HCT116 (cell line): ENCODE measurements at regions not wholly inside any gene's neighbourhood (a gene's known extent, or its start where the extent isn't known, plus 50 kb on each side); places are given as distances from the start of the nearest gene placed in this dataset.

Experiments
- ATAC-seq: fragments of 200-7000 bp; cut with Tn5 transposase; 2 replicates; pipeline ENCODE4 v1.9.1; 2020; ENCODE audit warnings: mild to moderate bottlenecking, moderate library complexity
- BruUV-seq: library from RNA; stranded (reverse); fragments of 400-500 nt; replicated peaks from 2 replicates; lab custom pipeline; 2021; lab: Mats Ljungman, UMichigan
- CTCF ChIA-PET: fragments of 300-600 bp; sonication (Branson Sonifier 250); formaldehyde crosslinking; loops from one replicate; lab custom pipeline; 2021; ENCODE audit warnings: antibody characterized with exemption; lab: Charles Lee
- POLR2A ChIA-PET: fragments of 300-600, 350-600 bp; sonication (Branson Sonifier 250); formaldehyde crosslinking; loops from one replicate; lab custom pipeline; 2021; ENCODE audit warnings: antibody characterized with exemption; lab: Charles Lee
- RAD21 ChIA-PET, 2 experiments: fragments of 300-600 bp; sonication (Branson Sonifier 250); formaldehyde crosslinking; loops; one replicate each; lab custom pipeline; 2023; ENCODE audit warnings: low total read pairs in 2 of 2; ENCODE audit not compliant: uncharacterized antibody in 2 of 2, unreplicated experiment in 2 of 2, low non-redundant PET in 1 of 2; lab: Charles Lee
- DNase-seq: peaks from one replicate; pipeline ENCODE4 v3.0.0-alpha.2; 2010; ENCODE audit warnings: low read depth, low spot score
- H2AFZ ChIP-seq: fragments of 200-600 bp; shearing (Covaris generic), sonication (generic); 2 replicates; pipeline ENCODE4 v1.6.1; 2017; ENCODE audit warnings: low read depth, mixed run types, mixed read lengths, antibody characterized with exemption, low read length; ENCODE audit not compliant: poor library complexity, severe bottlenecking
- H3K27ac ChIP-seq: 2 replicates; pipeline ENCODE4 v1.5.1; 2012; ENCODE audit warnings: low read depth, low read length
- H3K27me3 ChIP-seq: fragments of 200-600 bp; sonication (generic); 2 replicates; pipeline ENCODE4 v1.6.1; 2016; ENCODE audit warnings: mixed run types, low read length, mixed read lengths; ENCODE audit not compliant: insufficient read depth
- H3K36me3 ChIP-seq, 2 experiments: fragments of 200-500 bp in 1 of 2; fragments of 200-600 bp in 1 of 2; sonication (Bioruptor generic) in 1 of 2; sonication (generic) in 1 of 2; 2 replicates each; pipeline versions ENCODE4 v1.5.1 to v1.6.1; 2014 to 2016; ENCODE audit warnings: low read length in 2 of 2, inconsistent platforms in 1 of 2, mixed read lengths in 1 of 2, mixed run types in 1 of 2; ENCODE audit not compliant: insufficient read depth in 2 of 2, control insufficient read depth in 1 of 2
- H3K4me1 ChIP-seq, 2 experiments: fragments of 200-600 bp in 1 of 2; sonication (generic) in 1 of 2; 2 replicates each; pipeline versions ENCODE4 v1.5.1 to v1.6.1; 2012 to 2017; ENCODE audit warnings: low read length in 2 of 2, inconsistent platforms in 1 of 2, mild to moderate bottlenecking in 1 of 2, mixed read lengths in 1 of 2, mixed run types in 1 of 2, moderate library complexity in 1 of 2; ENCODE audit not compliant: insufficient read depth in 2 of 2, control insufficient read depth in 1 of 2
- H3K4me2 ChIP-seq: fragments of 200-600 bp; sonication (generic); 2 replicates; pipeline ENCODE4 v1.6.1; 2017; ENCODE audit warnings: mixed run types, low read length, mixed read lengths
- H3K4me3 ChIP-seq, 2 experiments: fragments of 200-600 bp in 1 of 2; sonication (generic) in 1 of 2; replicated peaks in 1 of 2; 2 replicates each; pipeline ENCODE4 v1.5.1; 2011 to 2016; ENCODE audit warnings: low read length in 2 of 2, control low read depth in 1 of 2, low read depth in 1 of 2, mild to moderate bottlenecking in 1 of 2, mixed read lengths in 1 of 2, mixed run types in 1 of 2
- H3K79me2 ChIP-seq: fragments of 200-600 bp; sonication (generic); 2 replicates; pipeline ENCODE4 v1.6.1; 2017; ENCODE audit warnings: mild to moderate bottlenecking, mixed run types, low read length, moderate library complexity, mixed read lengths; ENCODE audit not compliant: insufficient read depth
- H3K9ac ChIP-seq: fragments of 200-600 bp; sonication (generic); 2 replicates; pipeline ENCODE4 v1.6.1; 2016; ENCODE audit warnings: low read length, mixed read lengths
- H3K9me2 ChIP-seq: fragments of 200-600 bp; sonication (generic), shearing (Covaris generic); 2 replicates; pipeline ENCODE4 v1.6.1; 2017; ENCODE audit warnings: mixed run types, mild to moderate bottlenecking, moderate library complexity; ENCODE audit not compliant: insufficient read depth
- H3K9me3 ChIP-seq, 2 experiments: fragments of 200-500 bp in 1 of 2; fragments of 200-600 bp in 1 of 2; sonication (Bioruptor generic) in 1 of 2; sonication (generic) in 1 of 2; 2 replicates each; pipeline ENCODE4 v1.6.1; 2014 to 2017; ENCODE audit warnings: low read length in 2 of 2, mixed read lengths in 2 of 2, inconsistent platforms in 1 of 2, low read depth in 1 of 2, mild to moderate bottlenecking in 1 of 2, mixed run types in 1 of 2, moderate library complexity in 1 of 2; ENCODE audit not compliant: control insufficient read depth in 1 of 2, insufficient read depth in 1 of 2
- H4K20me1 ChIP-seq: fragments of 200-600 bp; sonication (generic), shearing (Covaris generic); 2 replicates; pipeline ENCODE4 v1.6.1; 2017; ENCODE audit warnings: mixed run types, mild to moderate bottlenecking, moderate library complexity; ENCODE audit not compliant: insufficient read depth
- CBX3 ChIP-seq: IDR thresholded peaks from 2 replicates; pipeline ENCODE4 v1.6.1; 2012; ENCODE audit warnings: low read depth
- CEBPB ChIP-seq: IDR thresholded peaks from 2 replicates; pipeline ENCODE4 v1.6.1; 2012; ENCODE audit warnings: low read depth
- EGR1 ChIP-seq: IDR thresholded peaks from 2 replicates; pipeline ENCODE4 v1.6.1; 2012; ENCODE audit warnings: low read depth
- ELF1 ChIP-seq: IDR thresholded peaks from 2 replicates; pipeline ENCODE4 v1.6.1; 2012; ENCODE audit warnings: low read depth, borderline replicate concordance
- EZH2 ChIP-seq: fragments of 200-600 bp; sonication (generic); IDR thresholded peaks from 2 replicates; pipeline ENCODE4 v1.6.1; 2017; ENCODE audit warnings: antibody characterized with exemption, mixed run types
- EZH2phosphoT487 ChIP-seq: fragments of 200-600 bp; IDR thresholded peaks from 2 replicates; pipeline ENCODE4 v1.6.1; 2018; ENCODE audit warnings: antibody characterized with exemption, borderline replicate concordance
- FOSL1 ChIP-seq: IDR thresholded peaks from 2 replicates; pipeline ENCODE4 v1.6.1; 2012; ENCODE audit warnings: low read depth
- JUND ChIP-seq: IDR thresholded peaks from 2 replicates; pipeline ENCODE4 v1.6.1; 2012
- POLR2A ChIP-seq: IDR thresholded peaks from 2 replicates; pipeline ENCODE4 v1.7.0; 2011; ENCODE audit warnings: borderline replicate concordance; ENCODE audit not compliant: insufficient read depth, insufficient read length; ENCODE audit errors: extremely low read depth
- POLR2AphosphoS5 ChIP-seq: IDR thresholded peaks from 2 replicates; pipeline ENCODE4 v1.6.1; 2011; ENCODE audit warnings: mild to moderate bottlenecking, low read depth, low read length, moderate library complexity
- SIN3A ChIP-seq: IDR thresholded peaks from 2 replicates; pipeline ENCODE4 v1.6.1; 2012; ENCODE audit warnings: low read depth
- SRF ChIP-seq: IDR thresholded peaks from 2 replicates; pipeline ENCODE4 v1.6.1; 2012; ENCODE audit warnings: low read depth
- TCF7L2 ChIP-seq: IDR thresholded peaks from 2 replicates; pipeline ENCODE4 v1.7.0; 2011; ENCODE audit warnings: borderline replicate concordance, inconsistent platforms; ENCODE audit not compliant: insufficient read depth, insufficient read length; ENCODE audit errors: extremely low read depth
- YY1 ChIP-seq: IDR thresholded peaks from 2 replicates; pipeline ENCODE4 v1.6.1; 2011; ENCODE audit warnings: low read length, low read depth, moderate library complexity, mild to moderate bottlenecking; ENCODE audit not compliant: insufficient replicate concordance; ENCODE audit errors: extremely low read depth
- ZNF274 ChIP-seq: fragments of 200-500 bp; sonication (Bioruptor generic); IDR thresholded peaks from 2 replicates; pipeline ENCODE4 v1.6.1; 2014; ENCODE audit warnings: mild to moderate bottlenecking, low read depth, low read length, inconsistent platforms
- intact Hi-C: fragments of 100-400 bp; cut with micrococcal nuclease; formaldehyde crosslinking; loops from 2 replicates; pipeline ENCODE4 v1.10.0; 2022
- TF ChIP-seq, protein P1 (sequence below): IDR thresholded peaks from 2 replicates; pipeline ENCODE4 v1.6.1; 2011; ENCODE audit warnings: mild to moderate bottlenecking, low read length, moderate library complexity; ENCODE audit not compliant: insufficient replicate concordance; ENCODE audit errors: extremely low read depth
- TF ChIP-seq, protein P2 (sequence below), 3 experiments: fragments of 200-600 bp in 1 of 3; sonication (generic) in 1 of 3; IDR thresholded peaks in 2 of 3; conservative IDR thresholded peaks in 1 of 3; 2 replicates each; pipeline ENCODE4 v1.5.1; 2012 to 2017; ENCODE audit warnings: low read depth in 2 of 3, low read length in 2 of 3, antibody characterized with exemption in 1 of 3, borderline replicate concordance in 1 of 3, control low read depth in 1 of 3, mild to moderate bottlenecking in 1 of 3, mixed read lengths in 1 of 3, mixed run types in 1 of 3, moderate library complexity in 1 of 3; ENCODE audit not compliant: insufficient read depth in 1 of 3

DNA sequence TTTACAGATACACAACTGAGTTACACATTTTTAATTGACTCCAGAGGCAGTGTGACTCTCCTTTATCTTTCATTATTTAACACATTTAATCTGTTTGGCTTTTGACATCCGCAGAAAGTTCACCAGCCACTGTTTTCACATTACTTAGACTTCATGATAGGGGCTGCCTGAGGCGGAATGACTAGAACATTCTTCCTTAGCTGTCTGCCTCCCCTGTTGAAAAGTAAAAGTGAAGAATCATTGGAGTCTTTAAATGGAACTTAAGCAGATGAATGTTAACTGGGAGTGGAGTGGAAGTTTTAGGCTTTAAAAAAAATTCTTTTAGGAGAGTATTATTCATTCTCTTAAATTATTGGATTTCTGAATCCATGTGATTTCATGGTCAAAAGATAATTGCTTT is 229.2 kb upstream of the MTNR1B start:
- Histone ChIP-seq H3K27me3 (no peaks in the 10 kb centered on the region), H3K36me3 (no peaks in the 10 kb centered on the region), H3K4me3 (no peak overlapping the region), H3K9me2 (no peaks in the 10 kb centered on the region), H4K20me1 (no peaks in the 10 kb centered on the region), H3K4me2 (no peak overlapping the region), H2AFZ (no peak overlapping the region), H3K9me3 (no peaks in the 10 kb centered on the region), H3K9ac (no peak overlapping the region), H3K27ac (no peak overlapping the region), H3K79me2 (no peaks in the 10 kb centered on the region), H3K4me1 (no peaks in the 10 kb centered on the region)
- intact Hi-C loops = no loop called here
- TF ChIP-seq ZNF274 (no peak), POLR2AphosphoS5 (no peak), SRF (no peak), TCF7L2 (no peak), FOSL1 (no peak), POLR2A (no peak), YY1 (no peak), EGR1 (no peak), ELF1 (no peak), EZH2phosphoT487 (no peak), EZH2 (no peak), CBX3 (no peak), JUND (no peak), CEBPB (no peak), SIN3A (no peak)
- TF ChIP-seq, protein P1, sequence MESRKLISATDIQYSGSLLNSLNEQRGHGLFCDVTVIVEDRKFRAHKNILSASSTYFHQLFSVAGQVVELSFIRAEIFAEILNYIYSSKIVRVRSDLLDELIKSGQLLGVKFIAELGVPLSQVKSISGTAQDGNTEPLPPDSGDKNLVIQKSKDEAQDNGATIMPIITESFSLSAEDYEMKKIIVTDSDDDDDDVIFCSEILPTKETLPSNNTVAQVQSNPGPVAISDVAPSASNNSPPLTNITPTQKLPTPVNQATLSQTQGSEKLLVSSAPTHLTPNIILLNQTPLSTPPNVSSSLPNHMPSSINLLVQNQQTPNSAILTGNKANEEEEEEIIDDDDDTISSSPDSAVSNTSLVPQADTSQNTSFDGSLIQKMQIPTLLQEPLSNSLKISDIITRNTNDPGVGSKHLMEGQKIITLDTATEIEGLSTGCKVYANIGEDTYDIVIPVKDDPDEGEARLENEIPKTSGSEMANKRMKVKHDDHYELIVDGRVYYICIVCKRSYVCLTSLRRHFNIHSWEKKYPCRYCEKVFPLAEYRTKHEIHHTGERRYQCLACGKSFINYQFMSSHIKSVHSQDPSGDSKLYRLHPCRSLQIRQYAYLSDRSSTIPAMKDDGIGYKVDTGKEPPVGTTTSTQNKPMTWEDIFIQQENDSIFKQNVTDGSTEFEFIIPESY = no peak
- TF ChIP-seq, protein P2, sequence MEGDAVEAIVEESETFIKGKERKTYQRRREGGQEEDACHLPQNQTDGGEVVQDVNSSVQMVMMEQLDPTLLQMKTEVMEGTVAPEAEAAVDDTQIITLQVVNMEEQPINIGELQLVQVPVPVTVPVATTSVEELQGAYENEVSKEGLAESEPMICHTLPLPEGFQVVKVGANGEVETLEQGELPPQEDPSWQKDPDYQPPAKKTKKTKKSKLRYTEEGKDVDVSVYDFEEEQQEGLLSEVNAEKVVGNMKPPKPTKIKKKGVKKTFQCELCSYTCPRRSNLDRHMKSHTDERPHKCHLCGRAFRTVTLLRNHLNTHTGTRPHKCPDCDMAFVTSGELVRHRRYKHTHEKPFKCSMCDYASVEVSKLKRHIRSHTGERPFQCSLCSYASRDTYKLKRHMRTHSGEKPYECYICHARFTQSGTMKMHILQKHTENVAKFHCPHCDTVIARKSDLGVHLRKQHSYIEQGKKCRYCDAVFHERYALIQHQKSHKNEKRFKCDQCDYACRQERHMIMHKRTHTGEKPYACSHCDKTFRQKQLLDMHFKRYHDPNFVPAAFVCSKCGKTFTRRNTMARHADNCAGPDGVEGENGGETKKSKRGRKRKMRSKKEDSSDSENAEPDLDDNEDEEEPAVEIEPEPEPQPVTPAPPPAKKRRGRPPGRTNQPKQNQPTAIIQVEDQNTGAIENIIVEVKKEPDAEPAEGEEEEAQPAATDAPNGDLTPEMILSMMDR (IDR thresholded peaks at IDR 0.05 in 2 of 3, conservative IDR thresholded peaks at IDR 0.05 in 1 of 3; ENCODE audit: borderline replicate concordance in 1 of 3, insufficient read depth in 1 of 3, low read depth in 2 of 3, low read length in 2 of 3) = no peak
- no peak for ATAC-seq
- no peak for DNase-seq
- no TSS peak for BruUV-seq
- ChIA-PET RAD21 (no interaction called here), POLR2A (no interaction called here), CTCF (no interaction called here)
